Bronchial epithelial cell (primary cell): ENCODE measurements at regions not wholly inside any gene's neighbourhood (a gene's known extent, or its start where the extent isn't known, plus 50 kb on each side); places are given as distances from the start of the nearest gene placed in this dataset.
"Not testable (repeated sequence)": the region's sequence is repeated elsewhere in the genome, so short reads cannot be mapped to it uniquely, and the experiment has no call there.

Experiments
- DNase-seq: peaks from one replicate; pipeline ENCODE4 v3.0.0-alpha.2; 2010; ENCODE audit warnings: low read depth
- FAIRE-seq: peaks from 2 replicates; lab custom pipeline; 2011; peaks lifted over from hg19 to GRCh38; lab: Jason Lieb, UNC
- H3K27me3 ChIP-seq: 2 replicates; pipeline ENCODE4 v1.5.1; 2011; ENCODE audit warnings: low read length; ENCODE audit not compliant: control insufficient read depth, insufficient read depth
- H3K36me3 ChIP-seq: 2 replicates; pipeline ENCODE4 v1.5.1; 2011; ENCODE audit warnings: low read length; ENCODE audit not compliant: control insufficient read depth, insufficient read depth
- H3K4me3 ChIP-seq: 2 replicates; pipeline ENCODE4 v1.5.1; 2011; ENCODE audit warnings: mild to moderate bottlenecking, low read depth, low read length, control low read depth
- TF ChIP-seq, protein P1 (sequence below): IDR thresholded peaks from 2 replicates; pipeline ENCODE4 v1.5.1; 2011; ENCODE audit warnings: mild to moderate bottlenecking, moderate library complexity, low read length, control low read depth, inconsistent platforms; ENCODE audit not compliant: insufficient read depth, severe bottlenecking

DNA sequence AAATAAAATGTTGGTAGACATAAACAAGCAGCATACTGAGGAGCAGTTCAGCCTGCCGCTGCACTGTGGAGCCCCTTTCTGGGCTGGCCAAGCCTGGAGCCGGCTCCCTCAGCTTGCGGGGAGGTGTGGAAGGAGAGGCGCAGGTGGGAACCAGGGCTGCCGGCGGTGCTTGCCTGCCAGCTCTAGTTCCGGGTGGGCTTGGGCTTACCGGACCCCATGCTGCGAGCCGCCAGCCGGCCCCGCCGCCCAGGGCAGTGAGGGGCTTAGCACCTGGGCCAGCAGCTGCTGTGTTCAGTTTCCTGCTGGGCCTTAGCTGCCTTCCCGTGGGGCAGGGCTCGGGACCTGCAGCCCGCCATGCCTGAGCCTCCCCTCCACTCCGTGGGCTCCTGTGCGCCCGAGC is 672.9 kb upstream of the POM121L12 start:
- Histone ChIP-seq H3K4me3 (no peak overlapping the region), H3K36me3 (no peaks in the 10 kb centered on the region), H3K27me3 (no peaks in the 10 kb centered on the region)
- DNase-seq = no peak
- no peak for FAIRE-seq
- TF ChIP-seq, protein P1, sequence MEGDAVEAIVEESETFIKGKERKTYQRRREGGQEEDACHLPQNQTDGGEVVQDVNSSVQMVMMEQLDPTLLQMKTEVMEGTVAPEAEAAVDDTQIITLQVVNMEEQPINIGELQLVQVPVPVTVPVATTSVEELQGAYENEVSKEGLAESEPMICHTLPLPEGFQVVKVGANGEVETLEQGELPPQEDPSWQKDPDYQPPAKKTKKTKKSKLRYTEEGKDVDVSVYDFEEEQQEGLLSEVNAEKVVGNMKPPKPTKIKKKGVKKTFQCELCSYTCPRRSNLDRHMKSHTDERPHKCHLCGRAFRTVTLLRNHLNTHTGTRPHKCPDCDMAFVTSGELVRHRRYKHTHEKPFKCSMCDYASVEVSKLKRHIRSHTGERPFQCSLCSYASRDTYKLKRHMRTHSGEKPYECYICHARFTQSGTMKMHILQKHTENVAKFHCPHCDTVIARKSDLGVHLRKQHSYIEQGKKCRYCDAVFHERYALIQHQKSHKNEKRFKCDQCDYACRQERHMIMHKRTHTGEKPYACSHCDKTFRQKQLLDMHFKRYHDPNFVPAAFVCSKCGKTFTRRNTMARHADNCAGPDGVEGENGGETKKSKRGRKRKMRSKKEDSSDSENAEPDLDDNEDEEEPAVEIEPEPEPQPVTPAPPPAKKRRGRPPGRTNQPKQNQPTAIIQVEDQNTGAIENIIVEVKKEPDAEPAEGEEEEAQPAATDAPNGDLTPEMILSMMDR = no peak

DNA sequence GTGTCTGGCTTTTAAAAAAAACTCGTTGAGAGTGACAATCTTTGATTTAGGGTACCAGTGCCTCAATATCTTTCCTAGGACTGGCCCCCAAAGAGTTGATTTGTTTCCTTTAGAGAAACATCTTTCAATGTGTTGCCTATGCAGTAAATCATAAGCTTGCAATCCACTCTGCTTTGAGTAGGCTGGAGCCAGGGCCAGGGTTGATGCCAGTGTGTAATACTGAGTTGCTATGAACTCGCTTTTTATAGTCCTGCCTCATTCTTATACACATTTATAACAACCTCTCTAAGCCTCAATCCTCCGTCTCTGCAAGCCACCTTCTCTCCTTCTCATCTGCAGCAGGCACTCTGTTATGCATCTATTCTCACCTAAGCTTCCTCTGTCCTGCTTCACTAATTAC is 674.9 kb upstream of the POM121L12 start:
- no peaks in the 10 kb centered on the region for H3K36me3 ChIP-seq
- H3K4me3 ChIP-seq = no peak overlapping the region
- DNase-seq (no peak), FAIRE-seq (no peak)
- TF ChIP-seq, protein P1 = no peak
- no peaks in the 10 kb centered on the region for H3K27me3 ChIP-seq

- TF ChIP-seq, protein P1 = no peak
- FAIRE-seq (no peak), DNase-seq (peak; percentile 0)
- Histone ChIP-seq H3K36me3 (no peaks in the 10 kb centered on the region), H3K4me3 (no peak overlapping the region), H3K27me3 (no peaks in the 10 kb centered on the region)
Observed at GRCh38 chr7:52355053-52355452, 680.4 kb upstream of the POM121L12 start.

DNA sequence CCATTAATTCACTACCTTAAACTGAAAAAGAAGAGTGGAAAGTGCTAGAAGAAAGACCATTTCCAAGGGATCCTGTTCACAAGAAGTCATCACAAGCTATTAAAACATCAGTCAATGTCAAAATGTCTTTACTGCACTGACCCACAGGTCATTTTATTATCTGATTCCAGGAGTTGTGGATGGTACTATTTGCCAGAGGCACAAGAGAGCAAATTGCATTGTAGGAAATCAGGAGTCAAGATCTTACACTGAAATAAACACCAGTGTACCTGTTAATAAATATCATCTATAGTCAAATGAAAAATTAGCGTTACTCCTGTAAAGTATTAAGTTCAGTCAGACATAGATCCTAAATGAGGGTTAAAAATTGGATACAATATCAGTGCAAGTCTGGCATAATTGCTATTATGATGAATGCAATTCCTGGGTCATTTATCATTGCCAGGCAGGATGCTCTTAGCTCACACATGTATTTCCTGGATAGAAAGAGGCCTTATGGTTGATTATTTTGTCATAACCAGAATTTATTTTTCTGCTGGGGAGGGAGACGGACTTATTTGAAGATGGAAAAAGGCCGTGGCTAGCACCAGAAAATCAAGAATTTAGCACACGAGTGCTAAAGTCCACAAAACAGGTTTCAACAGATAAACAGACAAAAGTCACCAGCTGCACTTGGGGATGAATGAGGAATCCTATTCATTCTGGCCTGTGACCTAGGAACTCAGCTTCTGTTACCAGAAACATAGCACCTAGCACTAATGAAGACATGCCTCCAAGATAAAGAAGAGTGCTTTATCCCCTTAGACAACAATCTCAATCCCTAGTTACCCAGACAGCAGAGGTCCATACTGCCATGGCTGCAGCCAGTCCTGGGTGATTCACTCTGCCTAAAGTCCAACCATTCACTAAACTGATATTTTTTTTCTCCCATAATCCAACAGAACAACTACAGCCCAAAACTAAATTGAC is 683.1 kb upstream of the POM121L12 start:
- no peaks in the 10 kb centered on the region for H3K36me3 ChIP-seq
- DNase-seq (no peak), FAIRE-seq (no peak)
- TF ChIP-seq, protein P1 = no peak
- H3K27me3 ChIP-seq = no peaks in the 10 kb centered on the region
- no peak overlapping the region for H3K4me3 ChIP-seq

DNA sequence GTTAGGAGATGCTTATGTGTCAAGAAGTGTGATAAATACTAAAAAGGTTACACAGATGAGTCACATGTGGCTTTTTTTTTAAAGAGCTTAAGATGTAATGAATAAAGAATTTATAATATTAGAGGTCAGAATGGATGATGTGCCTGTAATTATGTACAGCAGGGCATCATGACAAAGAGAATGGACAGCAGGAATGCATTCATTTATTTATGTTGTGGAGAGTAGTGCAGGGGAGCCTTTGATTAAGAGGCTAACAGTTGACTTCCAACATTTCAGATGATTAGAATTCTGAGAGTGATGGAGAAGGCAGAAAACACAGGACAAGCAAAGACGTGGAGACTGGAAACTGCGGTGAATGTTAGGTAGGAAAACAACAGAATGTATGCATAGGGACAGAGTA is 691.4 kb upstream of the POM121L12 start:
- H3K36me3 ChIP-seq = no peaks in the 10 kb centered on the region
- H3K4me3 ChIP-seq = no peak overlapping the region
- no peak for DNase-seq
- no peak for FAIRE-seq
- H3K27me3 ChIP-seq = no peaks in the 10 kb centered on the region
- TF ChIP-seq, protein P1 = no peak

DNA sequence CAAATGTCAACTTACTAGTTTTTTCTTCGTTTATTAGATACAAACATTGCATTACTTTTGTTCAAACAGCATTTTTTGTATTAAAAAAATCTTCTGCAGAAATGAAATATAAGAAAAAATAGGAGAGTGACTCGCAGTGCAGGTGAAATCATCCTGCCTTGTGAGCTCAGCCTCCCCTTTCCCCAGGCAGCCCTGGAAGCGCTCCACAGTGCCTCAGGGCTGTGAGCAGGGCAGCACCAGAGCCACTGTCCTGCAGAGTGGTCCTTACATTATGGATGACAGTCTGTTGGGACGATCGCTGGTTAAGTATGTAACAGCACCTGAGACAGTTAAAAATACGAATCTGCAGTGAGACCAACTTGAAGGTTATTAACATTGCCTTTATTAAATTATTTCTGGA is 695.4 kb upstream of the POM121L12 start:
- DNase-seq (no peak), FAIRE-seq (no peak)
- Histone ChIP-seq H3K36me3 (no peaks in the 10 kb centered on the region), H3K4me3 (no peak overlapping the region), H3K27me3 (no peaks in the 10 kb centered on the region)
- TF ChIP-seq, protein P1 = no peak

DNA sequence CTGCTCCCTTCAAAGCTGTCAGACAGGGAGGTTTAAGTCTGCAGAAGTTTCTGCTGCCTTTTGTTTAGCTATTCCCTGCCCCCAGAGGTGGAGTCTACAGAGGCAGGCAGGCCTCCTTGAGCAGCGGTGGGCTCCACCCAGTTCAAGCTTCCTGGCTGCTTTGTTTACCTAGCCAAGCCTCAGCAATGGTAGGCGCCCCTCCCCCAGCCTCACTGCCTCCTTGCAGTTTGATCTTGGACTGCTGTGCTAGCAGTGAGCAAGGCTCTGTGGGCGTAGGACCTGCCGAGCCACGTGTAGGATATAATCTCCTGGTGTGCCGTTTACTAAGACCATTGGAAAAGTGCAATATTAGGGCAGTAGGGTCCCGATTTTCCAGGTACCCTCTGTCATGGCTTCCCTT is 707.1 kb upstream of the POM121L12 start:
- not testable (repeated sequence) for H3K27me3 ChIP-seq, H3K36me3 ChIP-seq, H3K4me3 ChIP-seq, DNase-seq, FAIRE-seq
